Esophagus squamous epithelium (tissue), 4 donors: ENCODE measurements at regions not wholly inside any gene's neighbourhood (a gene's known extent, or its start where the extent isn't known, plus 50 kb on each side); places are given as distances from the start of the nearest gene placed in this dataset.

ENCODE experiments used
- POLR2A ChIP-seq, 4 donors: fragments of 450-650 bp; IDR thresholded peaks; one replicate each; pipeline ENCODE4 v1.6.1; 2017; ENCODE audit warnings: antibody characterized with exemption in 4 of 4, mild to moderate bottlenecking in 4 of 4, moderate library complexity in 3 of 4
- TF ChIP-seq, protein P1 (sequence below), 6 experiments: fragments of 450-650 bp in 4 of 6; fragments of 200-600 bp in 2 of 6; sonication (generic) in 2 of 6; IDR thresholded peaks; one replicate each; pipeline ENCODE4 v1.5.1; 2016 to 2019; ENCODE audit warnings: antibody characterized with exemption in 6 of 6, mild to moderate bottlenecking in 4 of 6, moderate library complexity in 4 of 6

DNA sequence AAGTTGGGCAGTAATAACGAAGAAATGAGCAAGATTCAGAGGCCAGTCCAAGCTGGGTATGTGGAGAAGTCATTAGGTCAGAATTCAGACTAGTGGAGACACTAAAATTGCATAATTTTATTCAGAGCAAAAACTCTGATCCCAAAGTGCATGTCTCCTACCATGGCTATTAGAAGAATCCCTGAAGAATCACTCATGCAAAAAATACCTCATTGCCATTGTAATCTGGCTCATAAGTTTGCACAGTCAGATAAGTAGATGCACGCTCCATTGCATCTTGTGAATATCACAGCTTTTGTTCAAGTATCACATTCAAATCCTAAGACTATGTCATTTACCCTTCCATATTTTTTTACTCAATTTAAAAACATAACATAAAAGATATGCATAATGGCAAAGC lies 692.2 kb upstream of the KLHL29 start:
- TF ChIP-seq, protein P1, sequence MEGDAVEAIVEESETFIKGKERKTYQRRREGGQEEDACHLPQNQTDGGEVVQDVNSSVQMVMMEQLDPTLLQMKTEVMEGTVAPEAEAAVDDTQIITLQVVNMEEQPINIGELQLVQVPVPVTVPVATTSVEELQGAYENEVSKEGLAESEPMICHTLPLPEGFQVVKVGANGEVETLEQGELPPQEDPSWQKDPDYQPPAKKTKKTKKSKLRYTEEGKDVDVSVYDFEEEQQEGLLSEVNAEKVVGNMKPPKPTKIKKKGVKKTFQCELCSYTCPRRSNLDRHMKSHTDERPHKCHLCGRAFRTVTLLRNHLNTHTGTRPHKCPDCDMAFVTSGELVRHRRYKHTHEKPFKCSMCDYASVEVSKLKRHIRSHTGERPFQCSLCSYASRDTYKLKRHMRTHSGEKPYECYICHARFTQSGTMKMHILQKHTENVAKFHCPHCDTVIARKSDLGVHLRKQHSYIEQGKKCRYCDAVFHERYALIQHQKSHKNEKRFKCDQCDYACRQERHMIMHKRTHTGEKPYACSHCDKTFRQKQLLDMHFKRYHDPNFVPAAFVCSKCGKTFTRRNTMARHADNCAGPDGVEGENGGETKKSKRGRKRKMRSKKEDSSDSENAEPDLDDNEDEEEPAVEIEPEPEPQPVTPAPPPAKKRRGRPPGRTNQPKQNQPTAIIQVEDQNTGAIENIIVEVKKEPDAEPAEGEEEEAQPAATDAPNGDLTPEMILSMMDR (IDR thresholded peaks at IDR 0.05), result no peak
- TF ChIP-seq POLR2A (IDR thresholded peaks at IDR 0.05), result no peak
